ENCODE measurements at regions not wholly inside any gene's neighbourhood (a gene's known extent, or its start where the extent isn't known, plus 50 kb on each side); places are given as distances from the start of the nearest gene placed in this dataset.

- H3K4me3 ChIP-seq (replicated peaks in 1 of 3; ENCODE audit: insufficient read depth in 1 of 3, low read depth in 1 of 3, low read length in 3 of 3) = no peak overlapping the region
- H4K20me1 ChIP-seq (replicated peaks; ENCODE audit: control insufficient read depth, extremely low read depth, insufficient read depth, low read length) = no peaks in the 10 kb centered on the region
- H3K27me3 ChIP-seq (ENCODE audit: control insufficient read depth in 2 of 2, insufficient read depth in 2 of 2, low read length in 2 of 2) = peaks cover 0 to 2% of the 10 kb centered on the region in 2 experiments
- no peak overlapping the region for H3K9ac ChIP-seq (replicated peaks; ENCODE audit: extremely low read depth, insufficient read depth, low read length)
- no peaks in the 10 kb centered on the region for H3K9me3 ChIP-seq (replicated peaks; ENCODE audit: control insufficient read depth, insufficient read depth, low read length)
- no peak overlapping the region for H3K27ac ChIP-seq (ENCODE audit: insufficient read depth, low read depth, low read length)
- ChIA-PET CTCF (interaction anchor here (1.1 kb wide), 2 partner anchors 11 to 18 kb away, joined by 3 read pairs; no protein-coding TSS in a partner anchor), POLR2A (no interaction called here)
- no peak for FAIRE-seq
- no peaks in the 10 kb centered on the region for H3K4me1 ChIP-seq (ENCODE audit: control insufficient read depth, extremely low read depth, insufficient read depth, low read length)
- no TSS peak for BruUV-seq (replicated peaks)
- no peaks in the 10 kb centered on the region for H3K79me2 ChIP-seq (ENCODE audit: control insufficient read depth, insufficient read depth, low read length)
- no peaks in the 10 kb centered on the region for H3K36me3 ChIP-seq (ENCODE audit: control insufficient read depth in 2 of 2, extremely low read depth in 1 of 2, insufficient read depth in 2 of 2, low read length in 2 of 2)
- dilution Hi-C loops (cut with MboI; ENCODE audit: extremely low pct_ligation_motif_present, low sequenced_read_pairs) (no loop called here), intact Hi-C loops (cut with micrococcal nuclease) (no loop called here)
- no peaks in the 10 kb centered on the region for H3K9me1 ChIP-seq (replicated peaks; ENCODE audit: control insufficient read depth, extremely low read depth, insufficient read depth, low read length)
- no peak for DNase-seq (ENCODE audit: low read depth, low spot score)
- TF ChIP-seq MYC (IDR thresholded peaks at IDR 0.05; ENCODE audit: low read depth, low read length) (no peak), MAX (IDR thresholded peaks at IDR 0.05; ENCODE audit: insufficient read depth, insufficient read length) (no peak), GATA2 (IDR thresholded peaks at IDR 0.05; ENCODE audit: insufficient read depth, insufficient read length, low read depth, low read length) (no peak)
- no peak overlapping the region for H3K4me2 ChIP-seq (ENCODE audit: insufficient read depth, low read length)
- no peak overlapping the region for H2AFZ ChIP-seq (ENCODE audit: low read depth, low read length)
Measured at GRCh38 chr12:77274926-77275325, 209.6 kb upstream of the E2F7 start.

GRCh38 chr12:77273898-77274297, 208.5 kb upstream of the E2F7 start:
- no peaks in the 10 kb centered on the region for H3K9me3 ChIP-seq (replicated peaks; ENCODE audit: control insufficient read depth, insufficient read depth, low read length)
- H4K20me1 ChIP-seq (replicated peaks; ENCODE audit: control insufficient read depth, extremely low read depth, insufficient read depth, low read length) = no peaks in the 10 kb centered on the region
- no peak overlapping the region for H3K9ac ChIP-seq (replicated peaks; ENCODE audit: extremely low read depth, insufficient read depth, low read length)
- H3K4me1 ChIP-seq (ENCODE audit: control insufficient read depth, extremely low read depth, insufficient read depth, low read length) = no peaks in the 10 kb centered on the region
- H3K9me1 ChIP-seq (replicated peaks; ENCODE audit: control insufficient read depth, extremely low read depth, insufficient read depth, low read length) = no peaks in the 10 kb centered on the region
- H3K36me3 ChIP-seq (ENCODE audit: control insufficient read depth in 2 of 2, extremely low read depth in 1 of 2, insufficient read depth in 2 of 2, low read length in 2 of 2) = no peaks in the 10 kb centered on the region
- POLR2A ChIA-PET = no interaction called here
- intact Hi-C loops (cut with micrococcal nuclease) (no loop called here), dilution Hi-C loops (cut with MboI; ENCODE audit: extremely low pct_ligation_motif_present, low sequenced_read_pairs) (no loop called here)
- H3K4me2 ChIP-seq (ENCODE audit: insufficient read depth, low read length) = no peak overlapping the region
- H3K4me3 ChIP-seq (replicated peaks in 1 of 3; ENCODE audit: insufficient read depth in 1 of 3, low read depth in 1 of 3, low read length in 3 of 3) = no peak overlapping the region
- H3K79me2 ChIP-seq (ENCODE audit: control insufficient read depth, insufficient read depth, low read length) = no peaks in the 10 kb centered on the region
- DNase-seq (ENCODE audit: low read depth, low spot score) (no peak), FAIRE-seq (no peak)
- H3K27ac ChIP-seq (ENCODE audit: insufficient read depth, low read depth, low read length) = no peak overlapping the region
- CTCF ChIA-PET = interaction anchor here (1.1 kb wide), 2 partner anchors 12 to 17 kb away, joined by 3 read pairs; no protein-coding TSS in a partner anchor
- TF ChIP-seq FOS (IDR thresholded peaks at IDR 0.05; ENCODE audit: borderline replicate concordance, insufficient read depth, low read length) (no peak), MAX (IDR thresholded peaks at IDR 0.05; ENCODE audit: insufficient read depth, insufficient read length) (no peak), CTCF (IDR thresholded peaks at IDR 0.05; ENCODE audit: extremely low read depth in 1 of 2, insufficient read depth in 1 of 2, low read depth in 1 of 2, low read length in 2 of 2) (no peak), EZH2 (IDR thresholded peaks at IDR 0.05; ENCODE audit: borderline replicate concordance, low read depth, low read length, severe bottlenecking) (no peak), POLR2AphosphoS5 (IDR thresholded peaks at IDR 0.05; ENCODE audit: insufficient read depth, low read depth, low read length) (no peak)
- H2AFZ ChIP-seq (ENCODE audit: low read depth, low read length) = no peak overlapping the region
- BruUV-seq (replicated peaks) = no TSS peak
- peaks cover 0 to 2% of the 10 kb centered on the region in 2 experiments for H3K27me3 ChIP-seq (ENCODE audit: control insufficient read depth in 2 of 2, insufficient read depth in 2 of 2, low read length in 2 of 2)

All from endothelial cell of umbilical vein (primary cell).